AG08396 (cell line): ENCODE measurements at regions not wholly inside any gene's neighbourhood (a gene's known extent, or its start where the extent isn't known, plus 50 kb on each side); places are given as distances from the start of the nearest gene placed in this dataset.
A peak's percentile ranks its signal among the peaks of the same experiment; 100 is the strongest.

Experiments
- DNase-seq: peaks from one replicate; pipeline ENCODE4 v3.0.0; 2012; ENCODE audit warnings: low spot score, mixed read lengths

DNA sequence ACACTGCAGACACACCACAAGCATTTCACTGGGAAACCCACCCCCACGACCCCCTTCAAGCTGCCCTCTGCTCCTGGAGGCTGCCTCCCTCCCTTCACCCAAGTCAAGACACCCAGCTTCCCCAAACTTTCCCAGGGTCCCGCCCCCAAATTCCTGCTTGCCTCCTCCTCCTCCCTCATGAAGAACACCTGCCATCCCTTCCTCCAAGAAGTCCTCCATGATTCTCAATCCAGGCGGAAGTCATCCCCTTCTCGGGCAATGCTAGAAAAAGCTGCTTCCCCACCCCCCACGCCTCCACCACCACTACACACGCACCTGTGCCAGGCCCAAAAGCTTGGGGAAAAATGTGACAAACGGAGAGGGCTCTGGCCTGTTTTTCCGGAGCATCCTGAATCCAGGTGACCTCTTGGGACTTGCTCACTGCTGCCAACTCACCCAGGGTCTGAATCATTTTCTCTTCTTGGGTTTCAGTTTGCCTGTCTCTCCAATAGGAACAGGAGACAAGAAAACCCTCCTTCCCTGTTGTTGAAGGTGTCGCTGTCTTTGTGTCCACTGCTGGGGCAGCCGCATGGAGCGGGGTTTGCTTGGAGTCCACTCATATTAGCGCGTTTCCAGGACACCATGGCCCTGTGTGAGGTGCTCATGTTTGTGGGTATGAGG, 101.0 kb upstream of the CASZ1 start:
- DNase-seq = no peak

DNA sequence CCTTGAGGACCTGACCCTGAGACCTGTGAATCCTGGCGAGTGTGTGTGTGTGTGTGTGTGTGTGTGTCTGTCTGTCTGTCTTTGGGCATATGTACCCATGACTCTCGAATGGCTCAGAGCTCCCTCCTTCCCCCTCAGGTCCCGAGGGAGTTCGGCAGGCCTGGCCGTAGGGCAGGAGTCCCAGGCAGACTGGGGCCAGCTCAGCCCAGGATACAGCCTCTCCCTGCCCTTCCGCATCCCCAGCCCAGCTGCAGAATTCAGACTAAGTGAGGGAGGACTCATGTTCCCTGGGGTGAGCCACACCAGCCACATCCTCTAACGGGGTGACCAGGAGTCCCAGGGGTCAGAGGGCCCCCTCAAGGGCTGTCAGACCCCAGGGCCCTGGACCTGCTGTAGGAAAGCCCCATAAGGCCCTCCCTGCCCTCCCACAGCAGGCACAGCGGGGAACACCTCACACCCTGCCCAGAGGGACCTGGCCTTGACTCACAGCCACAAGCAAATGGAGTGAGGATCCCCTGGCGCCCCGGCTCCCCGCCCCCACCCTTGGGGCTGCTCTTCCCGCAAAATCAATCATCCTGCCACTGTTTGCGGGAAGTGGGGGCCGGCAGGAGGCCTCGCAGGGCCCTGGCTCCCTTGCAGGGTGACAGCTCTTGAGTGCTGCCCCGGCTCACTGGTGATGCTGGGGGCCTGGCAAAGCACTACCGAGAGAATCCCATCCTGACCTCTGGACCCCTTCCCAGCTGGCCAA, 101.7 kb upstream of the CASZ1 start:
- DNase-seq = no peak

DNA sequence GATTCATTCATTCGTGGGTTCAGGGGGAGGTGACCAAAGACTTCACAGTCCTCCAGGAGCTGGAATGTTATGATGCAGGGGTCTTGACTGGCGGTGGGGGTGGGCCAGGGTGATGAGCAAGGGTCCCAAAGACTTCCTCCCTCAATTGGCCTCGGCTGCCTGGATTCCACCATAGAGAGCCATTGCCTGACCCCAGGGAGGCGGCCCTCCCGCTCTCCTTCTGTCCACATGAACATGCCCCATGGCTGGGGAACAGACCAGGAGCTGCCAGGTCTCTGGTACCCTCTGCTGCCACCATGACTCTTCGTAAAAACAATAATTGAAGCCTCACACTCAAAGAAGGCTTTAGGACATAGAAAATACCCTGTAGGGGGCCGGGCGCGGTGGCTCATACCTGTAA, 102.5 kb upstream of the CASZ1 start:
- no peak for DNase-seq

DNA sequence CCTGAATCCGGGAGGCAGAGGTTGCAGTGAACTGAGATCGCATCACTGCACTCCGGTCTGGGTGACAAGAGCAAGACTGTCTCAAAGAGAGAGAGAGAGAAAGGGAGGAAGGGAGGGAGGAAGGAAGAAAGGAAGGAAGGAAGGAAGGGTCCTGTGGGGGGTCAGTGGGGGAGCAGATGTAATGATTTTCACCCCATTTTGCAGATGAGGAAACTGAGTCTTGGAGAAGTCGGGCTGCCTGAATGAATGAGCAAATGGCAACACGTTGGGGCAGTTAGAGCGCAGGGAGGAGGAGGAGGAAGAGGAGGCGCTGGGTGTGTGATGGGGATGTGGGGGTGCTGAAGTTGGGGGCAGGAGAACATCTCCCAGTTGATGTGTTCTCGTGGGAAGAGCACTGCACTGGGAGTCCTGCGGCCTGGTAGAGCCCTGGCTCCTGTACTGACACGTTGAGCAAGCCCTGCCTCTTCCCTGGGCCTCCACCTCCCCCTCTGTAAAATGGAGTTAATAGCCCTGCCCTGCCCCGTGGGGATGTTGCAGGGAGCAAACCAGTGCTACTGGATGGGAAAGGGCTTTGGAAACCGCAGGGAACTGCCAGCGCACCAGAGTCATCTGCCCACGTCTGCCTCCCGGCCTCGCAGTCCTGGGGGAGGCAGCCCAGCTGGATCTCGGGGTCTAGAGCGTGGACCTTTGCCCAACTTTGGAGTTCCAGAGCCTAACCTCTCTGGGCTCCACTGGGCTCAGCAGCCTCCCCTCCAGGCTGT, 103.2 kb upstream of the CASZ1 start:
- DNase-seq = no peak

DNA sequence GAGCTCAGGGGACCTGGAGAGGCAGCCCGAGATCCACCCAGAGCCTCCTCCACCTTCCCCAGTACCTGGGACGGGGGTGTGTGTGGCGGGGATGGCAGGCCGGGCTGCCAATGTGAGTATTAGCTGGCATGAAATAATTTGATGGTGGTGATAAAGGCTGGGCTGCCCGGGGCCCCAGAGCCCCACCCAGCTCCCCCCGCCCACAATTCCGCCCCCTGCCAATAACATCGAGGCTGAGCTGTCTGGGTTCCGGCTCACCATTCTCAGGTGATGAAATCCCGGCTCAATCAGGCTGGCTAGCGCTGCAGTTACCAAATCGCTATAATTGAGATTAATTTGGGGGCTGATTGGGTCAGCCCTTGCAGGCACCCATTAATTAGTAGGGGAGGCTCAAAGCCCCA, 103.8 kb upstream of the CASZ1 start:
- DNase-seq = no peak

DNA sequence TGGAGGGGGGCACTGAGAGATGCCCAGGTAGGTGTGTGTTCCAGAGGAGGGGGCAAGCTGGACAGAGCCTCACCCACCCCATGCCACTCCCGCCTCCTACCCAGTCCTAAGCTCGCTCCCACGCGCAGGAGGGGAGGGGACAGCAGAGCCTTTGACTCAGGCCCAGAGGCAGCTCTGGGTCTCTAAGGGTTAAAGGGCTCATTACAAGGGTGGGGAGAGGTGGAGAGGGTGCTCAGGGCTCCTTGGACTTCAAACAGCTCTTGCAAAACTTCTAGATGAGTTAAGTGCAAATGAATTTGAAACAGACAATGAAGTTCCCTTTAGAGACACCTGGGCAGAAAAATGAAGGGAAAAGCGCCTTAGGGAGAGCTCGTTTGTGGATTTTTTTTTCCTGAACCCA, 104.2 kb upstream of the CASZ1 start:
- DNase-seq = no peak

DNA sequence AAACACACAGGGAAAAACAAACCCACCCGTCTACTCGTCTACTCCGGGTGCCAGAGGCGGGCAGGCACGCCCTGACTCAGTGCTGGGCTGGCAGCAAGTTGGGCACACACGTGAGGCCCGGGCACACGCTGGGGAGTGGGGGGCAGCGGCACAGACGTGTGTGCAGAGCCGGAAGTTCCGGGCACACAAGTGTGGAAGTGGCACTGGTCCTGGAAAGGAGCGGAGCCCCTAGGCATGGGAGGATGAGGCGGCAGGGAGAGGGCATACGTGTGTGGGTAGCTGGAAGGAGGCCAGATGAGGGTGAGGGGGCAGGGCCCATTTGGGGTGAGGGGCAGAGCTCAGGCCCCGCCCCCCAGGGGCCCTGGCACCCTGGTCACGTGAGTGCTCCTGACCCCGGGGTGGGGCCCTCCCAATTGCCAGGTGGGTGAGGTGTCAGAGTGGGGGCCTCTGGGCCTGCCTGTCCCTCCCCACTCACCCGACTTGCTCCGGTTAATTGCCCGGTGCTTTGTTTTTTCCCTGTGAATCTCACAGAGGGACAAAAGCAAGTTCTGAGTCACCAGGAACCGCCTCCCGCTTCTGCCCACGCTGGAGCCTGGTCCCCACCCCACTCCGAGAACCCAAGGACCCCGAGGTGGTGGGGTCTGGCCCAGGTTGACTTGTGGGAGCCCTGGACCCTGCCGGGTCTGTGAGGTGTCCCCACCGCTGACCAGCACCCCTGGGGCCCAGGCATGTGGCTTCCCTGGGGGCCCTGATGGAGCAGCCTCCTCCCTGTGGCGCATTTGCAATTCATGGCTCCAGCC, 104.8 kb upstream of the CASZ1 start:
- no peak for DNase-seq

DNA sequence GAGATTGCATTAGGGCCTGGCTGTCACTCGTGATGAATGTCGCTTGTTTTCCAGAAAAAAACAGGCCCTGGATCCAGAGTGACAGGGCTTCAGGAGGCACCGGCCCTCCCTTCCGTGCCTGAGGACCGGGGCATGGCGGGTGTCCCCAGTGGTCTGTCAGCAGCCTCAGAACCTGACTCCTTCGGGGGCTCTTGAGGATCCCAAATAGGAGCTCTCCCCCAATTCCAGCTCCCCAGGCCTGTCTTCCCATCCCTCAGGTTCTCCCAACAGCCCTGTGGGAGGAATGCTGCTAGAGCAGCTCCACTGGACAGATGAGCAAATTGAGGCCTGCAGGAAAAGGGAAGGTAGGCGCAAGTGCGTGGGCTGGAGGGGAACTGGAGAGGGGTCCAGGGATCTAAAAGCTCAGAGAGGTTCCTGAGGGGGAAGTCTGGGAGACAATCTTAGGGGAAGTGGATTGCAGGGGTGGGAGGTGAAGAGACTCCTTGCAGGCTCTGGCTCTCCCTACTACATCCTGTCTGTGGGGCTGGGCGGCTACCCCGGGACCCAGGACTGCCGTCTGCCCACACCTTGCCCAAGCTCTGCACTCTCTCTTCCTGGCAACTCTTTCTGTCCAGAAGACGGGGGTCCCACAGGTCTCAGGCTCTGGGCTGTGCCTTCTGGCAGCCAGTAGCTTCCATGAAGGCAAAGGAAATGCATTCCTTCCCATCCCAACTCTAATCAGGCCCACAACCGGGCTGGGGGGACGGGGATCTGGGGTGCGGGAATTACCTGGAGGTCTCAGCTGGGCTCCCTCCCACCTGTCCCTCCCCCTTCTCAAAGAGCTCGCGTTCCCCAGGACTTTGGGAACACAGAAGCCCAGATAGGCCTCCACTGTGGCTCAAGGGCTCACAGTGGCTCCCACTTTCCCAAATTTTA, 105.7 kb upstream of the CASZ1 start:
- DNase-seq = no peak

DNA sequence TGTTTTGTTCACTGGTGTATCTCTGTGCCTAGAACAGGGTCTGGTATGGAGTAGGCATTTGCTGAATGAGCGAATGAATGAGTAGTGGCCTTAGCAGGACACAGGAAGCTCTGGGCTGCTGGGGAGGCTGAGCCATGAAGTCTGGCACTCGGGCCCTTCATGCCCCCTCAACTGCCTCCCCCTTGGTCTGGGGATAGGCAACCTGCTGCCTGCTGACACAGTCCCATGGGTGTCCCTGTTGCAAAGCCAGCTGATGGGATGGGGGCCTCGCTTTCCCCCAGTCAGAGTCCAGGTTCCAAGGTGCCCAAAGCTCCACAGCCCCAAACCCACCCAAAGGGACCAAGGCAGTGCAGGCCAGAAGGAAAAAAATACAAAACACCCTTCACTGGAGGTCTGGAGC, 107.0 kb upstream of the CASZ1 start:
- DNase-seq = no peak

DNA sequence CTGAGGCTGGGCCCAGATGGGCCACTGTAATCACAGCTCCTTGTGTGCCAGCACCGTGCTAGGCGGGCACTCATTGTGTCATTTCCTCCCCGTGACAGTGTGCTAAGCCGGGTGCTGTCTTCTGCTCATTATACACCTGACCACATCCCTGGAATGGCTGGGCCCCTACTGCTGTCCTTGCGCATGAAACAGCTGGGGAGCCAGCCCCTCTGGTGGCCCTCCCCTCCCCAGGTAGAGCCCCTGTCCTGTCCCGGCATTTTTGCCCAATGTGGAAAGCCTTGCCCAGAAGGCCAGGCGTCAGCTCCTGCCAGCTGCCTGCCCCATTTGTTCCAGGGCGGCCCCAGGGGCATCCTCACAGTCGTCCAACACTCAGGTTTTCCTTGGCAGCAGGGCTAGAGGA, 107.4 kb upstream of the CASZ1 start:
- no peak for DNase-seq

DNA sequence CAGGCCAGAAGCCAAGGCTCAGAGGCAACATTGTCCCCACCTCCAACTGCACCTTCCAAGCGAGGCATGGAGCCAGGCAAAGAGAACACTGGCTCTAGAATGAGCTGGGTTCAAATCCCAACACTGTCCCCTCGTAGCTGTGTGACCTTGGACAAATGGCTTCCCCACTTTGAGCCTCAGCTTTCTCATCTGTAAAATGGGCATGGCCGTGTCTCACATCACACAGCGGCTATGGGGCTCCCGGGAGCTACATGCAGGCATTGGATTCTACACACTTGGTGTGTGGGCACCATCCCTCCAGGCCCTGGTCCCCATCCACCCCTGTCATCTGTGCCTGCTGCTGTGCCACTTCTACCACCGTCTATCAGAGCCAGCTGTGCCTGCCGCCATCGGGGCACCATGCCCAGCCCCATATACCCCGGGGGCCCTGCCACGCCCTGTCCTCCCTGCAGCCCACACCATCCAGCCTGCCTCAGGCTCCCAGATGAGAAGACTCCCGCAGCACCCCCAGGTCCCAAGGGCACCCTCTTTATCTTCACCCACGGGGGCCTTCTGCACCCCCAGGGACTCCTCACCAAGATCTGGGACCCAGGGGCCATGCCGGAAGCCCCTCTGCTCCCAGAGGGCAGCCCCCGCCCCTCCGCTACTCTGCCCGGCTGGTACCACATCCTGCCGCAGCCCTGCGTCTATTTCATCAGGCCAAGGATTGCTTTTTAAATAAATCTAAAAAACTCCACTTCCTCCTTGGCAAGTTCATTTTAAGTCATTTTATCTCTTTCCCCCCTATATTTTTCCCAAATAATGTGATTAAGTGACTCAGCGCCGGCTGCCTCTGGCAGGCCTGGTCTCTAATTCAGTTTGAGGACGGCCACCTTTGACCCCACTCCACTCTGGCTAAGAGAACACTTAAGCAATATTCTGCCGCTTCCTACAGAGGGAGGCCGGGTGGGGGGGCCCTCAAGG, 107.8 kb upstream of the TARDBP start:
- DNase-seq = no peak

DNA sequence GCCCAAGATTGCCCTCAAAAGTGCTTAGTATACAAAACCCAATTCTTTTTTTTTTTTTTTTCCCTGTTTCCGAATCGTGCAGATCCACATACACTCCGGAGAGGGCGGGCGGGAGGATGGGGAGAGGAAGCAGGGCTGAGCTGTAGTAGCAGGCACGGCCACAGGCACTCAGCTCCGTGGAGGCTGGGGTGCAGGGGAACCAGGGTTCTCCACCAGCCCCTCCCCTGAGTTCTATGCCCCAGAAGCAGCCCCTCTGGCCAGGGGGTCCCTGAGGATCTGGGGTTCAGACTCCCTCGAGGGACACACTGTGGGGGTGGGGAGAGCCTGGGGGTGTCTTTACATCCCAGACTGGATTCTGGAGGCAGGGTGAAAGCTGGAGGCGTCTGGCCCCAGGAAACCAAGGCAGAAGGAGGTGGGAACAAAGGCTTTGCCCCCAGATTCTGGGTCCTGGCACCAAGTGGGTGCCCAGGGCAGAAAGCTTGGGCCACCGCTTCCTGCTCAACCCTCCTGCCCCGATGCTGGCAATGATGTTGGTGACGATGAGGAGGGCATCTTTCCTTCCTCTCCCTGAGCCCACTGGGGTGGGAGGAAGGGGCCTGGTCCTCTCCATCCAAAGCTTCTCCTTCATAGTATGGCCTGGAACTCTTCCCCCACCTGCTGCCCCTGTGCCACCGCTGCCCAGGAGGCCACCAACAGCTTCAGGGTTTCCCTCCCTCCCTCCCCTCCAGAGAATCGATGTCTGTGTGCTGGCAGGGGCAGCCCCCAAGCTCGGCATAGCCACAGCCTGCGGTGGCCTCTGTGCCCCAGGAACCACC, 106.4 kb upstream of the TARDBP start:
- DNase-seq = no peak

DNA sequence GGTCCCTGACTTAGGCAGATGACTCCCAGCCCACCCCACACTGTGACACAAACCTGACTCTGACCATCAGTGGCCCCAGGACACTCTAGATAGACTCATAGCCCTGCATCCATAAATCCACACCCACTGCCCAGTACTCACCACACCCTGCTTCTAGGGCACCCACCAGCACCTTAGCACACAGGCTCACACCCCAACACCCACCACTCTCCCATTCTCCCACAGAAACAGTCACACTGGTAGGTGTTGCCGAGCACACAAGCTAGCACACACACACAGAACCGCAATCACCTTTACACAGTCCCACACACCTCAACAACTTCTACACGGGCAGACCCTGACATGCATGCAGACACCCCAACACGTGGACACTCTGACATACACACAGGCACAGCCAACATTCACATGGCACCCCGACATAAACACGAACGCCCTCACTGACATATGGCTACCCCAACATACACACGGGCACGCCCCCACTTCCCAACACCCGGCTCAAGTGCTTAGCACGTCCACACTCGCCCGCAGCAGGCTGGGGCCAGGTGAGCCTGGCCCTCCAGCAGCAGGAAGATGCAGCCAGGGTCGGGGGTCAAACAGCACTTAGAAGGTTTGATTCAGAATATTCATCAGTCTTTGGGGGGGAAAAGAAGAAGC, 105.5 kb upstream of the TARDBP start:
- no peak for DNase-seq

DNA sequence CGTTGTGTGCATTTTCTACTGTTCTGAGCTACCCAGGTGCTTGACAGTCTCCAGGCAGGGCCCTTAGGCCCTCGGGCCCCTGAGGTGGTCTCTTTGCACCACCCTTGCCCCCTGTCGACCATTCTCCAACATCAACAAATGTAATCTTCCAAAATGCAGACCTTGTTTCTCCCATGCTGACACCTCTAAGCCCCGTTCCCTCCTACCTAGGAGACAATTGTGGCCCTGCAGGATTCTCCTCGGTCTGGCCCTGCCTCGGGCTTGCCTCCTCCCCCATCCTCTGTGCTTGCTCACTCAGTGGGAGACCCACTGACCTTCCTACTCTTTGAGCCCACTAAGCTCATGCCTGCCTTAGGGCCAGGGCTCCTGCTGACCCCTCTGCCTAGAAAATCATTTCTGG, 104.2 kb upstream of the TARDBP start:
- DNase-seq = no peak

DNA sequence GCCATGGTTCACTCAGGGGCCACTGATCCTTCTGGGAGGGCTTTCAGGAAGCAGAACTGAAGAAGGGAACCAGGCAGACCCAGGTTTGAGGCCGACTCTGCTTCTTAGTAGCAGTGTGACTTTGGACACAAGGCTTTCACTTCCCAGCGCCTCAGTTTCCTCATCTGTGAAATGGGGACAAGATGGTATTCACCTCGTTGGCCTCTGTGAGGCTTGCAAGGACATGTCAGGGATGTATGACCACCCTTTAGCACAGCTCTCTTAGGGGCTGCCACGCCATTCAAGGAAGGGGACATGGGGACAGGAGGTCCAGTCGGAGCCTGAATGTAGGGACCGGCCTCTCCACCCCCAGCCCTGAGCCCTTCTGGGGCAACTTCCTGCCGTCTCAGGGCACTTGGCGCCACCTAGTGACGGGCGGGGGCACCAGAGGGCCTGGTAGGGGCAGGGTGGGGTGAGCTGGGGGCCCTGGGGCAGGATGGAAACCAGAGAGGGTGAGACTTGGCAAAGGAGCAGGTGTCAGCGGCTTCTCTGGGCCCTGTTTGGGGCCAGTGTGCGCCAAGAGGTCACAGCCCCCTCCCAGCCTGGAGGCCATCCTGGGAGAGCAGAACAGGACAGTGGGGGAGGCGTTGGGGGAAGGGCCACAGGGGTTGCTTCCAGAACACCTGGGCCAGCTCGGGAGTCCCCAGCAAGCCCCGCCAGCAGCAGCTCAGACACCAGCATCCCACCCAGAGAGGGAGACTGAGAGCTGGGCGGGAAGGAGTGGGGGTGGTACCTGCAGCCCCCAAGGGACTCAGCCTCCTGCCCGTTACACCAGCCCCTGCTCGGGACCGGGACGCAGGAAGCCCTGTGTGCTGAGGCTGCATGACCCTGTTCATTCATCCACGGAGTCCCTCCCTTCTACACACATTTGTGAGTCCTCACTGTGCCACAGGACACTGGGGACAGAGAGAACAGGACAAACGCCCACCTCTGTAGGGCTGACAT, 102.5 kb upstream of the TARDBP start:
- DNase-seq = peak; percentile 44

DNA sequence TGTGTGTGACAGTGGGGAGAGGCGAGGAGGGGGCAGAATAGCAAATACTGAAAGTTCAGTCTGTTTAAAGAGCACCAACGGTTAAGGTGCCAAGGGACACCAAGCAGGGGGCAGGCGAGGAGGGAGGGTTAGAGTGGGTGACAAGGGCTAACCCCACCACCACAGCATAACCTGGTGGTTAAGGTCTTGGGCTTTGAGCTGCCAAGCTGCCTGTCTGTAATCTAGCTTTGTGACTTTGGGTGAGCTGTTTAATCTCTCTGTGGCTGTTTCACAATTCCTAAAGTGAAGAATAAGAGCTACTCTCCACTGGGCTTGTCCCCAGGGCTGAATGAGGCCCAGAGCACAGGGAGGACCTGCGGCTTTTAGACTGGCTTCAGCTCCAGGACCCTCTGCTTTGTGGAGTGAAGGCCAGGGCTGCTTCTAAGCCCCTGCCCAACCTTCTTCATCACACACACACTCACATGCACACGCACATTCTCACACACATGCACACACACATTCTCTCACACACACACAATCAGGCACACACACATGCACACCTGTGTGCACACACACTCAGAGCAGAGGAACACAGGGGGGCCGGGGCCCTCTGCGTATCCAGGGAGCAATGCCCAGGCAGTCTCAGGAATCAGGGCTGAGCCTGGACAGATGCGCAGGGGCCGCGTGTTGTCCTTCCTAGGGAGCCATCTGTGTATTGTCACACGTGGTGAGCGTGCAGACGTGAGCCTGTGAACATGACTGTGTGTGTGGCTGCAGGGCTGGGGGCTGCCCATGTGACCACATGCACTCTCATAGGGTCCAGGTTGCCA, 101.6 kb upstream of the TARDBP start:
- no peak for DNase-seq
